Stomach (tissue), 8 donors: ENCODE measurements at regions not wholly inside any gene's neighbourhood (a gene's known extent, or its start where the extent isn't known, plus 50 kb on each side); places are given as distances from the start of the nearest gene placed in this dataset.

Source experiments
- DNase-seq, 2 donors: peaks; one replicate each; pipeline versions ENCODE4 v3.0.0 to v3.0.0-alpha.2; 2013 to 2019
- H3K27ac ChIP-seq, 5 donors: fragments of 200-600 bp in 4 of 5; sonication (generic) in 4 of 5; one replicate each; pipeline ENCODE4 v1.5.1; 2013 to 2019; ENCODE audit warnings: mild to moderate bottlenecking in 1 of 5, moderate library complexity in 1 of 5
- H3K27me3 ChIP-seq, 3 donors: fragments of 200-600 bp; sonication (generic); one replicate each; pipeline ENCODE4 v1.5.1; 2017 to 2019; ENCODE audit warnings: mixed run types in 1 of 3
- H3K36me3 ChIP-seq, 4 donors: fragments of 200-600 bp; sonication (generic); 1 replicate in 3 of 4; 2 replicates in 1 of 4; pipeline ENCODE4 v1.5.1; 2016 to 2019
- H3K4me1 ChIP-seq, 4 donors: fragments of 200-600 bp; sonication (generic); one replicate each; pipeline ENCODE4 v1.5.1; 2016 to 2019
- H3K4me3 ChIP-seq, 4 donors: fragments of 200-600 bp; sonication (generic) in 3 of 4; one replicate each; pipeline ENCODE4 v1.5.1; 2016 to 2019; ENCODE audit warnings: mild to moderate bottlenecking in 1 of 4
- H3K9me3 ChIP-seq, 4 donors: fragments of 200-600 bp; sonication (generic); one replicate each; pipeline ENCODE4 v1.5.1; 2016 to 2019
- CTCF ChIP-seq, 7 experiments: fragments of 450-650 bp in 4 of 7; fragments of 200-600 bp in 3 of 7; sonication (generic) in 3 of 7; IDR thresholded peaks; one replicate each; pipeline ENCODE4 v1.5.1; 2016 to 2019; ENCODE audit warnings: antibody characterized with exemption in 7 of 7, control low read depth in 2 of 7, mild to moderate bottlenecking in 1 of 7
- EP300 ChIP-seq: sonication (generic); formaldehyde crosslinking; IDR thresholded peaks from one replicate; pipeline ENCODE4 v1.6.1; 2017; ENCODE audit warnings: antibody characterized with exemption
- POLR2A ChIP-seq, 4 donors: fragments of 450-650 bp; IDR thresholded peaks; one replicate each; pipeline ENCODE4 v1.6.1; 2016; ENCODE audit warnings: antibody characterized with exemption in 4 of 4, control low read depth in 2 of 4, mild to moderate bottlenecking in 1 of 4, moderate library complexity in 1 of 4
- POLR2AphosphoS5 ChIP-seq, 3 donors: sonication (generic); formaldehyde crosslinking; IDR thresholded peaks; one replicate each; pipeline ENCODE4 v1.6.1; 2016; ENCODE audit warnings: antibody characterized with exemption in 3 of 3
- WGBS, 5 donors: extraction: QIAGEN DNeasy Blood & Tissue Kit in 3 of 5; methylation state at CpG; one replicate each; pipeline versions ENCODE4 v1.1.5 to v1.1.7; 2013 to 2018; 5-methylcytosine and 5-hydroxymethylcytosine counted together
- intact Hi-C: fragments of 100-400 bp; cut with DNase I; formaldehyde crosslinking; loops from one replicate; pipeline ENCODE4 v1.15.1; 2023; ENCODE audit warnings: low total_unique reads
- donor health status: healthy with polysubstance abuse.
- donor health status: Bipolar disorder and iron deficiency.
- donor health status: healthy.

- WGBS, 5 donors: 88 to 95% (median 92%) methylated on average over 5 of the region's 5 CpGs
- H3K27me3 ChIP-seq: no peaks in the 10 kb centered on the region
- H3K9me3 ChIP-seq: no peaks in the 10 kb centered on the region
- H3K27ac ChIP-seq: no peak overlapping the region
- no peaks in the 10 kb centered on the region for H3K4me1 ChIP-seq
- intact Hi-C loops: no loop called here
- H3K36me3 ChIP-seq: no peaks in the 10 kb centered on the region
- no peak for TF ChIP-seq POLR2A (IDR thresholded peaks at IDR 0.05)
- no peak for TF ChIP-seq EP300
- no peak for TF ChIP-seq POLR2AphosphoS5 (IDR thresholded peaks at IDR 0.05)
- TF ChIP-seq CTCF (IDR thresholded peaks at IDR 0.05): no peak
- H3K4me3 ChIP-seq: no peak overlapping the region
- DNase-seq: no peak
Observed at GRCh38 chr1:187203257-187203656, 374.5 kb downstream of the PLA2G4A start.

GRCh38 chr1:187212377-187212776 lies 383.6 kb downstream of the PLA2G4A start:
- no peak for TF ChIP-seq POLR2A (IDR thresholded peaks at IDR 0.05)
- no peak for TF ChIP-seq CTCF (IDR thresholded peaks at IDR 0.05)
- no peak for TF ChIP-seq POLR2AphosphoS5 (IDR thresholded peaks at IDR 0.05)
- no peak for TF ChIP-seq EP300
- Histone ChIP-seq H3K4me3 (no peak overlapping the region), H3K27ac (no peak overlapping the region), H3K4me1 (no peaks in the 10 kb centered on the region), H3K9me3 (peaks cover 0 to 2% (median 0%) of the 10 kb centered on the region in 4 donors), H3K27me3 (no peaks in the 10 kb centered on the region), H3K36me3 (no peaks in the 10 kb centered on the region)
- DNase-seq: no peak
- intact Hi-C loops: no loop called here
- 70 to 78% (median 77%) methylated on average over 2 of the region's 2 CpGs for WGBS, 5 donors

GRCh38 chr1:187226396-187226795 lies 397.6 kb downstream of the PLA2G4A start:
- H3K36me3 ChIP-seq: no peaks in the 10 kb centered on the region
- no peak overlapping the region for H3K4me3 ChIP-seq
- no peaks in the 10 kb centered on the region for H3K4me1 ChIP-seq
- H3K9me3 ChIP-seq: peaks cover 0 to 8% (median 3%) of the 10 kb centered on the region in 4 donors
- intact Hi-C loops: no loop called here
- no peaks in the 10 kb centered on the region for H3K27me3 ChIP-seq
- WGBS, 5 donors: 44 to 88% (median 71%) methylated on average over 2 of the region's 2 CpGs
- no peak for TF ChIP-seq POLR2AphosphoS5 (IDR thresholded peaks at IDR 0.05)
- TF ChIP-seq CTCF (IDR thresholded peaks at IDR 0.05): no peak
- no peak for TF ChIP-seq EP300
- no peak for TF ChIP-seq POLR2A (IDR thresholded peaks at IDR 0.05)
- no peak for DNase-seq
- no peak overlapping the region for H3K27ac ChIP-seq

- WGBS, 5 donors: 79 to 100% (median 91%) methylated on average over 1 of the region's 1 CpG
- no peaks in the 10 kb centered on the region for H3K36me3 ChIP-seq
- no peak for DNase-seq
- no peaks in the 10 kb centered on the region for H3K9me3 ChIP-seq
- H3K4me3 ChIP-seq: no peak overlapping the region
- no peaks in the 10 kb centered on the region for H3K27me3 ChIP-seq
- intact Hi-C loops: no loop called here
- H3K4me1 ChIP-seq: no peaks in the 10 kb centered on the region
- no peak overlapping the region for H3K27ac ChIP-seq
- TF ChIP-seq CTCF (IDR thresholded peaks at IDR 0.05) (no peak), EP300 (no peak), POLR2AphosphoS5 (IDR thresholded peaks at IDR 0.05) (no peak), POLR2A (IDR thresholded peaks at IDR 0.05) (no peak)
Observed at GRCh38 chr1:187228790-187229189, 400.0 kb downstream of the PLA2G4A start.
